ENCODE measurements at regions not wholly inside any gene's neighbourhood (a gene's known extent, or its start where the extent isn't known, plus 50 kb on each side); places are given as distances from the start of the nearest gene placed in this dataset.

DNA sequence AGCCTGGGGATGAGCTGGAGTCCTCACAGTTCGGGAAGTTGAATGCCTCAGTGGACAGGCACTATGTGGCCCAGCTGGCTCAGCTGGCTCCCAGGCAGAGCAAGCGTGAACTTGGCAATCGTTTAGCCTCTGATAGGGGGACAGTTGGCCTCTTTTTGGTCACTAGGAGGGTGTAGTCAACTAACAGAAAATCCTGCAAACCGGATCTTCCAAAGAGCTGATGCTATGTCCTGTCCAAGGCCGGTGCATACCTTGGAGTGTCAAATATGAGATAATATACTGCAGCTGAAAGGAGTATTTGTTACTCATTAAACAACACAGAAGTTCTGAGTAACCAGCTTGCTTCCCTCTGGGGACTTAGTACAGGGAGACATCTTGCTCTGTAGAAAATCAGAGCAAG, 126.2 kb upstream of the EXOC2 start:
- no peak overlapping the region for H3K4me3 ChIP-seq (ENCODE audit: control insufficient read depth, low read depth, low read length)
- TF ChIP-seq, protein P1, sequence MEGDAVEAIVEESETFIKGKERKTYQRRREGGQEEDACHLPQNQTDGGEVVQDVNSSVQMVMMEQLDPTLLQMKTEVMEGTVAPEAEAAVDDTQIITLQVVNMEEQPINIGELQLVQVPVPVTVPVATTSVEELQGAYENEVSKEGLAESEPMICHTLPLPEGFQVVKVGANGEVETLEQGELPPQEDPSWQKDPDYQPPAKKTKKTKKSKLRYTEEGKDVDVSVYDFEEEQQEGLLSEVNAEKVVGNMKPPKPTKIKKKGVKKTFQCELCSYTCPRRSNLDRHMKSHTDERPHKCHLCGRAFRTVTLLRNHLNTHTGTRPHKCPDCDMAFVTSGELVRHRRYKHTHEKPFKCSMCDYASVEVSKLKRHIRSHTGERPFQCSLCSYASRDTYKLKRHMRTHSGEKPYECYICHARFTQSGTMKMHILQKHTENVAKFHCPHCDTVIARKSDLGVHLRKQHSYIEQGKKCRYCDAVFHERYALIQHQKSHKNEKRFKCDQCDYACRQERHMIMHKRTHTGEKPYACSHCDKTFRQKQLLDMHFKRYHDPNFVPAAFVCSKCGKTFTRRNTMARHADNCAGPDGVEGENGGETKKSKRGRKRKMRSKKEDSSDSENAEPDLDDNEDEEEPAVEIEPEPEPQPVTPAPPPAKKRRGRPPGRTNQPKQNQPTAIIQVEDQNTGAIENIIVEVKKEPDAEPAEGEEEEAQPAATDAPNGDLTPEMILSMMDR (IDR thresholded peaks at IDR 0.05; ENCODE audit: control insufficient read depth, insufficient read depth, low read depth, low read length, missing control alignments): no peak
- DNase-seq (ENCODE audit: low read depth): no peak

DNA sequence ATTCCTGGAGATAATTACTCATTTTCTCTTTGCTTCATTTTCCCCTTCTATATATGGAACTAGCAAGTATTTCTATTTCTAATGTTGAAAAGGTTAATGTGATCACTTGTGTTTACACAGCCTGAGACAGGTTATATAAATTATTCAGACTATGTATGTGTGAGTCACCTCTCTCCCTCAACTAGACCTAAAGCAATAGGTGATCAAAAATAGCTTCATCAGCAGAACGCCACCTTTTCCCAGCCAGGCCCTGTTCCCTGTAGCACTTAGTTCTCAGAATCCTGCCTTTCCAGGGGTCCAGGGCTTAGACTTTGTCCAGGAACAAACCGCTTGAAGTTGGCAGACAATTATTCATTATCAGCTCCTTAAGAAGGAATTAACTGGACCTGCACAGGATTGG, 125.3 kb upstream of the EXOC2 start:
- H3K4me3 ChIP-seq (ENCODE audit: control insufficient read depth, low read depth, low read length): no peak overlapping the region
- DNase-seq (ENCODE audit: low read depth): no peak
- TF ChIP-seq, protein P1 (IDR thresholded peaks at IDR 0.05; ENCODE audit: control insufficient read depth, insufficient read depth, low read depth, low read length, missing control alignments): no peak

DNA sequence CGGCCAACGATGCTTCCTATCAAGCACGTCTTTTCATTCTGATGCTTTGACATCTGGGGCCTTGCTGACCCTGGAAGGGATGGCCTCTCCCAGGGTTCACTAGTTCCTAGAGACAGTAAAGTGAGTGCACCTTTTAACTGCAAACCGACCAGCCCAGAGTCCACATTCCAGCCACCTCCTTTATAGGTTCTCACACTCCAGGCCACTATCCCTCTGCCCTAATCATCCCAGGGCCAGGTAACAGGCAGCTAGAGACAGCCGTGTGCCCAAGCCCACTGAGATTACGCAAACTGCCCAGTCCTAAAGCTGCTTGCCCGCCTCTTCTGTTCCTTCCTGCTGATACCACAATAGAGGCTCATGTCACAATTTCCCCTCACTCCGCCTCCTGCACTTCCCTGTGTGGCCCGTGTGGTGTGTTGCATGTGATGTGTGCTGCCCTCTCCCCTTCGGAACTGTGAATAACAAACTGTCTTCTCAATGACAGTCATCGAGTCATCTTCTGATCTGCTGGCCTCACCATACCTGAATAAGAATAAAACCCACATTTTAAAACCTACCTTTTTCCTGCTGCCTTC, 123.7 kb upstream of the EXOC2 start:
- no peak overlapping the region for H3K4me3 ChIP-seq (ENCODE audit: control insufficient read depth, low read depth, low read length)
- DNase-seq (ENCODE audit: low read depth): no peak
- TF ChIP-seq, protein P1 (IDR thresholded peaks at IDR 0.05; ENCODE audit: control insufficient read depth, insufficient read depth, low read depth, low read length, missing control alignments): no peak

DNA sequence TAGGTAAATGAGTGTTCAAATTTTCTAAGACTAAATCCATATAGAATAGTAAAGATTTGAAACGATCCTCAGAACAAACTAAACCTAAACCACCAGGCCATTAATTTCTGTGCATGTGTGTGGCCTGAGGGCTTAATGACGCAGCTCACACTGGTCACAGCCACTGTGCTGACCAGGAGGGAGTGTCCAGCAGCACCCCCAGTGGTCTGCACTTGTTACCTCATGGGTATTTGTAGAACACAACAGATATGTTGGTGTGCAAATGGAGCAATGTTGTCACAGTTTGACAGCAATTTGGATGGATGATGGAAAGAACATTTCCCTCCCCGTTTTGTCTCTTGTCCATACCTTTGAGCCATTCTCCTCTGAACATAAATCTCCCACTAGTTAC, 122.4 kb upstream of the EXOC2 start:
- DNase-seq (ENCODE audit: low read depth): no peak

DNA sequence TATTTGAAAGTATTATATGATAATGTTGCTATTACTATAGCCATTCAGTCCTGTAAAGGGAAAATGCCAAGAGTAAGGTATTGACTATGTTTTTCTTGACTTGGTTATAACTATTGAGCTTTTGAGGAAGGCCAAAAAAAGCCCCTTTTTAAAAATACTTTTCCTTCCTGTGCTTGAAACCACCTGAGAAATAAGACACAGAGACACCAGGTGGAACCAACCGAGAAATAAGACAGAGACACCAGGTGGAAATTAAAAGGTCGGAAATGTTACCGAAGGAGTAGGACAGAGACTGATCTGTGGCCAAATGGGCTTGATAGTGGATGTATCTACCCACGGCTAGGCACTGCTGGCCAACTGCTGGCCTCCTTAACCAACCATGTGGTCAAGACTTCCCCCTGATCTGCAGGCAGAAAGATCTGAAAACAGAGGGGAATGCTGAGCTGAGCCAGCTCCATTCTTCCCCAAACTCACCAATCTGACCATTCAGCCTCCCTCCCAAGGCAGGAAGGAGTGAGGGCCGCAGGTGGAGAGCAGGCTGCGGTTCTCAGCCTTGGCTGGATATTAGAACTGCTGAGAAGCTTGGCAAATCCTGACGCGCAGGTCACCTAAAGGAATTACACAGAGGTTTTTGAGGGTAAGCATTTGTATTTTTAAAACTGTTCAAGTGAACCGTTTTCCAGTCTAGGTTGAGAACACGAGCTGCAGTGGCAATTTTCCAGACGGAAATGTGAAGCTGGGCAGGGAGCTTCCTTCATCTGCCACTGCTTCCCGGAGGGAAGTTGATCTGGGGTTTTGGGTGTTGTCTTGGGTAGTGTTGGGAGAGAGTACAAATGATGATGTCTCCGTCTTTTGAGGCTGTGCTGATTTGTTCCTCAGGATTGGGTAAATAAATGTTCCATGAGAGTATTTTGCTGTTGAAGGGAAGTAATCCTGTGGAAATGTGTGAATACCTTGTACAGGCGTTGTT, 121.7 kb upstream of the EXOC2 start:
- no peak overlapping the region for H3K4me3 ChIP-seq (ENCODE audit: control insufficient read depth, low read depth, low read length)
- TF ChIP-seq, protein P1 (IDR thresholded peaks at IDR 0.05; ENCODE audit: control insufficient read depth, insufficient read depth, low read depth, low read length, missing control alignments): no peak
- DNase-seq (ENCODE audit: low read depth): no peak

More for the DNA sequence above, 122.4 kb upstream of the EXOC2 start:
- TF ChIP-seq, protein P1 (IDR thresholded peaks at IDR 0.05; ENCODE audit: control insufficient read depth, insufficient read depth, low read depth, low read length, missing control alignments): peak; percentile 12
- no peak overlapping the region for H3K4me3 ChIP-seq (ENCODE audit: control insufficient read depth, low read depth, low read length)

DNA sequence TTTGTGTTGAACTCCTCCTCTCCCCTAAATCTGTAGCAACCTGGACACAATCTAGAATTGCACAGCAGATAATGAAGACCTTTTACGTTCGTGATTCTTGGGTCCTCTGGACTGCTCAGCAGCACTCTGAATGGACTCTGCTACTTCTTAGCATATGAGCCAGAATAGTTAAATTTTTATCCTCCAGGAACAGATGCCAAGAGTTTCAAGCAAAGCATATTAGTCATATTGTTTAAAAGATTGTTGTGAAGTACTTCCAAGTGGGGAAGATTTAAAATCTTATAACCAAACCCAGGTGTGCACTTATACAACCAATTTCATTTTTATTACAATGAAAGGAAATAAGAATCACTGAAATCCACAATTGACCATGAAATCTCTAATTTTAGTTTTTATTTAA, 118.9 kb upstream of the EXOC2 start:
- H3K4me3 ChIP-seq (ENCODE audit: control insufficient read depth, low read depth, low read length): no peak overlapping the region
- TF ChIP-seq, protein P1 (IDR thresholded peaks at IDR 0.05; ENCODE audit: control insufficient read depth, insufficient read depth, low read depth, low read length, missing control alignments): no peak
- peak; percentile 34 for DNase-seq (ENCODE audit: low read depth)
